A673 (cell line): ENCODE measurements at regions not wholly inside any gene's neighbourhood (a gene's known extent, or its start where the extent isn't known, plus 50 kb on each side); places are given as distances from the start of the nearest gene placed in this dataset.

ENCODE experiments used
- BruUV-seq: library from RNA; stranded (reverse); fragments of 400-500 nt; replicated peaks from 2 replicates; lab custom pipeline; 2021; lab: Mats Ljungman, UMichigan
- CTCF ChIA-PET: fragments of 300-600 bp; sonication (Branson Sonifier 250); formaldehyde crosslinking; loops from one replicate; lab custom pipeline; 2022; ENCODE audit warnings: antibody characterized with exemption; lab: Charles Lee
- POLR2A ChIA-PET: fragments of 300-600 bp; sonication (Branson Sonifier 250); formaldehyde crosslinking; loops from one replicate; lab custom pipeline; 2022; ENCODE audit warnings: antibody characterized with exemption; ENCODE audit not compliant: low non-redundant PET; lab: Charles Lee
- DNase-seq: peaks from one replicate; pipeline ENCODE4 v3.0.0-alpha.2; 2015; ENCODE audit warnings: low spot score
- H3K27ac ChIP-seq: fragments of 200-600 bp; sonication (generic); 2 replicates; pipeline ENCODE4 v1.5.1; 2016; ENCODE audit warnings: mixed run types, low read depth, mild to moderate bottlenecking, mixed read lengths, antibody characterized with exemption, low read length; ENCODE audit not compliant: poor library complexity, severe bottlenecking
- H3K27me3 ChIP-seq: fragments of 200-600 bp; sonication (generic); replicated peaks from 2 replicates; pipeline ENCODE4 v1.6.1; 2017; ENCODE audit warnings: mixed run types, low read depth, mild to moderate bottlenecking, mixed read lengths, antibody characterized with exemption, low read length; ENCODE audit not compliant: insufficient read depth, poor library complexity
- H3K36me3 ChIP-seq: fragments of 200-600 bp; sonication (generic); 2 replicates; pipeline ENCODE4 v1.6.1; 2016; ENCODE audit warnings: mixed run types, mild to moderate bottlenecking, mixed read lengths, antibody characterized with exemption, low read length; ENCODE audit not compliant: insufficient read depth, poor library complexity, severe bottlenecking
- H3K4me1 ChIP-seq: fragments of 200-600 bp; sonication (generic); 2 replicates; pipeline ENCODE4 v1.6.1; 2017; ENCODE audit warnings: mixed run types, mild to moderate bottlenecking, mixed read lengths, antibody characterized with exemption, low read length; ENCODE audit not compliant: insufficient read depth, poor library complexity, severe bottlenecking
- H3K4me3 ChIP-seq: fragments of 200-600 bp; sonication (generic); 2 replicates; pipeline ENCODE4 v1.5.1; 2016; ENCODE audit warnings: low read depth, mixed run types, mild to moderate bottlenecking, mixed read lengths, low read length; ENCODE audit not compliant: poor library complexity, severe bottlenecking
- H3K9me3 ChIP-seq: fragments of 200-600 bp; sonication (generic); 2 replicates; pipeline ENCODE4 v1.6.1; 2016; ENCODE audit warnings: mixed run types, low read depth, mild to moderate bottlenecking, mixed read lengths, antibody characterized with exemption, low read length; ENCODE audit not compliant: poor library complexity, severe bottlenecking
- CTCF ChIP-seq: fragments of 300-800, 200-600 bp; sonication (generic); conservative IDR thresholded peaks from 2 replicates; pipeline ENCODE4 v1.5.1; 2017; ENCODE audit warnings: low read depth, mild to moderate bottlenecking, antibody characterized with exemption, low read length, moderate library complexity, mixed read lengths
- EZH2 ChIP-seq: fragments of 200-600 bp; sonication (generic); IDR thresholded peaks from 2 replicates; pipeline ENCODE4 v1.6.1; 2017; ENCODE audit warnings: borderline replicate concordance, low read depth, mild to moderate bottlenecking, mixed read lengths, antibody characterized with exemption, low read length; ENCODE audit not compliant: poor library complexity, severe bottlenecking
- intact Hi-C: fragments of 100-400 bp; cut with micrococcal nuclease; formaldehyde crosslinking; loops from one replicate; pipeline ENCODE4 v1.10.0; 2022; ENCODE audit not compliant: unreplicated experiment

GRCh38 chr6:106802139-106802538 is 172.4 kb downstream of the CD24 start:
- POLR2A ChIA-PET, result no interaction called here
- Histone ChIP-seq H3K27ac (no peak overlapping the region), H3K9me3 (no peaks in the 10 kb centered on the region), H3K36me3 (no peaks in the 10 kb centered on the region), H3K27me3 (no peaks in the 10 kb centered on the region), H3K4me1 (no peaks in the 10 kb centered on the region), H3K4me3 (no peak overlapping the region)
- TF ChIP-seq CTCF (no peak), EZH2 (no peak)
- no peak for DNase-seq
- CTCF ChIA-PET, result no interaction called here
- intact Hi-C loops, result no loop called here
- BruUV-seq, result no TSS peak

GRCh38 chr6:106801256-106801655 is 171.9 kb downstream of the QRSL1 start:
- ChIA-PET POLR2A (no interaction called here), CTCF (no interaction called here)
- Histone ChIP-seq H3K36me3 (no peaks in the 10 kb centered on the region), H3K4me1 (no peaks in the 10 kb centered on the region), H3K4me3 (no peak overlapping the region), H3K9me3 (no peaks in the 10 kb centered on the region), H3K27ac (no peak overlapping the region), H3K27me3 (no peaks in the 10 kb centered on the region)
- BruUV-seq, result no TSS peak
- intact Hi-C loops, result no loop called here
- DNase-seq, result no peak
- no peak for TF ChIP-seq CTCF
- no peak for TF ChIP-seq EZH2

- Histone ChIP-seq H3K27ac (no peak overlapping the region), H3K4me1 (no peaks in the 10 kb centered on the region), H3K36me3 (no peaks in the 10 kb centered on the region), H3K9me3 (no peaks in the 10 kb centered on the region), H3K4me3 (no peak overlapping the region), H3K27me3 (no peaks in the 10 kb centered on the region)
- DNase-seq, result no peak
- BruUV-seq, result no TSS peak
- intact Hi-C loops, result no loop called here
- ChIA-PET POLR2A (no interaction called here), CTCF (no interaction called here)
- TF ChIP-seq CTCF (no peak), EZH2 (no peak)
Measured at GRCh38 chr6:106800379-106800778, 171.0 kb downstream of the QRSL1 start.
